ENCODE measurements at regions not wholly inside any gene's neighbourhood (a gene's known extent, or its start where the extent isn't known, plus 50 kb on each side); places are given as distances from the start of the nearest gene placed in this dataset.

- H3K27ac ChIP-seq, result no peak overlapping the region
- no peak overlapping the region for H3K4me2 ChIP-seq (ENCODE audit: unreplicated experiment)
- no peaks in the 10 kb centered on the region for H3K79me2 ChIP-seq (ENCODE audit: insufficient read depth)
- H3K27me3 ChIP-seq (replicated peaks; ENCODE audit: insufficient read depth), result no peaks in the 10 kb centered on the region
- H3F3A ChIP-seq (ENCODE audit: insufficient read depth), result no peaks in the 10 kb centered on the region
- no peaks in the 10 kb centered on the region for H3K36me3 ChIP-seq (ENCODE audit: low read depth)
- H3K9me3 ChIP-seq (ENCODE audit: low read depth), result no peaks in the 10 kb centered on the region
- in situ Hi-C loops (cut with MboI), result no loop called here
- 70 to 75% methylated on average over 4 of the region's 4 CpGs for WGBS, 2 experiments (ENCODE audit: low coverage in 1 of 2, low lambda C conversion rate in 2 of 2, missing lambda C conversion rate in 2 of 2)
- no peak for DNase-seq
- H4K20me1 ChIP-seq (ENCODE audit: insufficient read depth), result no peaks in the 10 kb centered on the region
- H3K4me1 ChIP-seq (ENCODE audit: insufficient read depth), result no peaks in the 10 kb centered on the region
- no peak overlapping the region for H3K9ac ChIP-seq
- H3K4me3 ChIP-seq, result no peak overlapping the region
- TF ChIP-seq EZH2 (IDR thresholded peaks at IDR 0.05; ENCODE audit: insufficient read depth, poor library complexity, severe bottlenecking) (no peak), EZH2phosphoT487 (IDR thresholded peaks at IDR 0.05; ENCODE audit: insufficient read depth, low read depth) (no peak)
- no peak overlapping the region for H2AFZ ChIP-seq
- no peaks in the 10 kb centered on the region for H3K9me2 ChIP-seq (ENCODE audit: insufficient read depth)
Observed at GRCh38 chr20:7703551-7703961, 236.7 kb downstream of the HAO1 start.

GRCh38 chr20:7703996-7704395 lies 236.3 kb downstream of the HAO1 start:
- WGBS, 2 experiments (ENCODE audit: low coverage in 1 of 2, low lambda C conversion rate in 2 of 2, missing lambda C conversion rate in 2 of 2), result 78 to 81% methylated on average over 2 of the region's 2 CpGs
- no peak overlapping the region for H3K27ac ChIP-seq
- no peak overlapping the region for H3K4me2 ChIP-seq (ENCODE audit: unreplicated experiment)
- H3K9me2 ChIP-seq (ENCODE audit: insufficient read depth), result no peaks in the 10 kb centered on the region
- H3K4me3 ChIP-seq, result no peak overlapping the region
- DNase-seq, result no peak
- no peaks in the 10 kb centered on the region for H3K4me1 ChIP-seq (ENCODE audit: insufficient read depth)
- H3K9me3 ChIP-seq (ENCODE audit: low read depth), result no peaks in the 10 kb centered on the region
- in situ Hi-C loops (cut with MboI), result no loop called here
- H2AFZ ChIP-seq, result no peak overlapping the region
- no peaks in the 10 kb centered on the region for H3F3A ChIP-seq (ENCODE audit: insufficient read depth)
- H4K20me1 ChIP-seq (ENCODE audit: insufficient read depth), result no peaks in the 10 kb centered on the region
- no peaks in the 10 kb centered on the region for H3K79me2 ChIP-seq (ENCODE audit: insufficient read depth)
- H3K36me3 ChIP-seq (ENCODE audit: low read depth), result no peaks in the 10 kb centered on the region
- TF ChIP-seq EZH2phosphoT487 (IDR thresholded peaks at IDR 0.05; ENCODE audit: insufficient read depth, low read depth) (no peak), EZH2 (IDR thresholded peaks at IDR 0.05; ENCODE audit: insufficient read depth, poor library complexity, severe bottlenecking) (no peak)
- no peak overlapping the region for H3K9ac ChIP-seq
- H3K27me3 ChIP-seq (replicated peaks; ENCODE audit: insufficient read depth), result no peaks in the 10 kb centered on the region

GRCh38 chr20:7708112-7708511 lies 232.1 kb downstream of the HAO1 start:
- Histone ChIP-seq H2AFZ (no peak overlapping the region), H3K4me2 (ENCODE audit: unreplicated experiment) (no peak overlapping the region), H3K27ac (no peak overlapping the region), H3K4me1 (ENCODE audit: insufficient read depth) (no peaks in the 10 kb centered on the region), H3K9me3 (ENCODE audit: low read depth) (no peaks in the 10 kb centered on the region), H4K20me1 (ENCODE audit: insufficient read depth) (no peaks in the 10 kb centered on the region), H3K4me3 (no peak overlapping the region), H3K36me3 (ENCODE audit: low read depth) (no peaks in the 10 kb centered on the region), H3K9ac (no peak overlapping the region), H3F3A (ENCODE audit: insufficient read depth) (peaks cover 4% of the 10 kb centered on the region; the same call in 1 of the 2 replicates), H3K27me3 (replicated peaks; ENCODE audit: insufficient read depth) (no peaks in the 10 kb centered on the region), H3K9me2 (ENCODE audit: insufficient read depth) (no peaks in the 10 kb centered on the region), H3K79me2 (ENCODE audit: insufficient read depth) (no peaks in the 10 kb centered on the region)
- TF ChIP-seq EZH2 (IDR thresholded peaks at IDR 0.05; ENCODE audit: insufficient read depth, poor library complexity, severe bottlenecking) (no peak), EZH2phosphoT487 (IDR thresholded peaks at IDR 0.05; ENCODE audit: insufficient read depth, low read depth) (no peak)
- 57 to 66% methylated on average over 2 of the region's 2 CpGs for WGBS, 2 experiments (ENCODE audit: low coverage in 1 of 2, low lambda C conversion rate in 2 of 2, missing lambda C conversion rate in 2 of 2)
- in situ Hi-C loops (cut with MboI), result no loop called here
- no peak for DNase-seq

GRCh38 chr20:7708782-7709181 lies 231.5 kb downstream of the HAO1 start:
- in situ Hi-C loops (cut with MboI), result no loop called here
- no peaks in the 10 kb centered on the region for H3K9me2 ChIP-seq (ENCODE audit: insufficient read depth)
- H3K4me2 ChIP-seq (ENCODE audit: unreplicated experiment), result no peak overlapping the region
- no peak overlapping the region for H3K4me3 ChIP-seq
- TF ChIP-seq EZH2phosphoT487 (IDR thresholded peaks at IDR 0.05; ENCODE audit: insufficient read depth, low read depth), result no peak
- no peak for TF ChIP-seq EZH2 (IDR thresholded peaks at IDR 0.05; ENCODE audit: insufficient read depth, poor library complexity, severe bottlenecking)
- no peaks in the 10 kb centered on the region for H3K9me3 ChIP-seq (ENCODE audit: low read depth)
- no peaks in the 10 kb centered on the region for H3K4me1 ChIP-seq (ENCODE audit: insufficient read depth)
- peaks cover 4% of the 10 kb centered on the region; the same call in 1 of the 2 replicates for H3F3A ChIP-seq (ENCODE audit: insufficient read depth)
- H3K27me3 ChIP-seq (replicated peaks; ENCODE audit: insufficient read depth), result no peaks in the 10 kb centered on the region
- no peaks in the 10 kb centered on the region for H3K36me3 ChIP-seq (ENCODE audit: low read depth)
- DNase-seq, result no peak
- no peaks in the 10 kb centered on the region for H4K20me1 ChIP-seq (ENCODE audit: insufficient read depth)
- no peak overlapping the region for H3K9ac ChIP-seq
- WGBS, 2 experiments (ENCODE audit: low coverage in 1 of 2, low lambda C conversion rate in 2 of 2, missing lambda C conversion rate in 2 of 2), result 96 to 100% methylated on average over 2 of the region's 2 CpGs
- H2AFZ ChIP-seq, result no peak overlapping the region
- H3K79me2 ChIP-seq (ENCODE audit: insufficient read depth), result no peaks in the 10 kb centered on the region
- H3K27ac ChIP-seq, result no peak overlapping the region

GRCh38 chr20:7710440-7710839 lies 229.8 kb downstream of the HAO1 start:
- Histone ChIP-seq H3K9ac (no peak overlapping the region), H2AFZ (no peak overlapping the region), H3K27me3 (replicated peaks; ENCODE audit: insufficient read depth) (no peaks in the 10 kb centered on the region), H4K20me1 (ENCODE audit: insufficient read depth) (no peaks in the 10 kb centered on the region), H3F3A (ENCODE audit: insufficient read depth) (peaks cover 4% of the 10 kb centered on the region; the same call in 1 of the 2 replicates), H3K36me3 (ENCODE audit: low read depth) (no peaks in the 10 kb centered on the region), H3K9me3 (ENCODE audit: low read depth) (no peaks in the 10 kb centered on the region), H3K27ac (no peak overlapping the region), H3K4me1 (ENCODE audit: insufficient read depth) (no peaks in the 10 kb centered on the region), H3K79me2 (ENCODE audit: insufficient read depth) (no peaks in the 10 kb centered on the region), H3K4me2 (ENCODE audit: unreplicated experiment) (no peak overlapping the region), H3K4me3 (no peak overlapping the region), H3K9me2 (ENCODE audit: insufficient read depth) (no peaks in the 10 kb centered on the region)
- in situ Hi-C loops (cut with MboI), result no loop called here
- TF ChIP-seq EZH2 (IDR thresholded peaks at IDR 0.05; ENCODE audit: insufficient read depth, poor library complexity, severe bottlenecking) (no peak), EZH2phosphoT487 (IDR thresholded peaks at IDR 0.05; ENCODE audit: insufficient read depth, low read depth) (no peak)
- WGBS, 2 experiments (ENCODE audit: low coverage in 1 of 2, low lambda C conversion rate in 2 of 2, missing lambda C conversion rate in 2 of 2), result 95 to 96% methylated on average over 8 of the region's 8 CpGs
- no peak for DNase-seq

Data from GM23248 (cell line).